AG09309 (cell line): ENCODE measurements at regions not wholly inside any gene's neighbourhood (a gene's known extent, or its start where the extent isn't known, plus 50 kb on each side); places are given as distances from the start of the nearest gene placed in this dataset.

ENCODE experiments used
- DNase-seq: peaks from one replicate; pipeline ENCODE4 v3.0.0-alpha.2; 2010; ENCODE audit warnings: low read depth
- H3K4me3 ChIP-seq: 2 replicates; pipeline ENCODE4 v1.5.1; 2011; ENCODE audit warnings: mild to moderate bottlenecking, low read depth, low read length, moderate library complexity; ENCODE audit not compliant: control insufficient read depth
- TF ChIP-seq, protein P1 (sequence below): IDR thresholded peaks from 2 replicates; pipeline ENCODE4 v1.5.1; 2011; ENCODE audit warnings: mild to moderate bottlenecking, low read depth, low read length, inconsistent platforms; ENCODE audit not compliant: insufficient read depth, control insufficient read depth; ENCODE audit errors: missing control alignments

DNA sequence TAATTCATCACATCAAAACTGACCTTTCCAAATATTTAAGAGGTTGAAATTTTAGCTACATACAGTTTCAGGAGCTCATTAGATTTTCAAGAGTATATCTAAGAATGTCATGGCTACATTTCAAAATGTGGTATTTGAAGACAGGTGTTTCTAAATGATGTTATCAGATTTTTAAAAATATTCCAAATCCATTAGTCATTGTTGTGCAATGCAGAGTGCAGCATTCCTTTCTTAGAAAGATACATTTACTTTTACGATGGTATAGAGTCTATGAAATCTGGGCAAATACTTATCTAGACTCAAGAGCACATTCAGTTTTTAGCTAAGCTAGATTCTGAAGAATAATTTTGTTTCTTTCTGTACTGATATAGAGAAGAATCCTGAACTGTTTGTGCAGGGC is 230.3 kb downstream of the CHRM3 start:
- no peak for DNase-seq
- no peak overlapping the region for H3K4me3 ChIP-seq
- TF ChIP-seq, protein P1, sequence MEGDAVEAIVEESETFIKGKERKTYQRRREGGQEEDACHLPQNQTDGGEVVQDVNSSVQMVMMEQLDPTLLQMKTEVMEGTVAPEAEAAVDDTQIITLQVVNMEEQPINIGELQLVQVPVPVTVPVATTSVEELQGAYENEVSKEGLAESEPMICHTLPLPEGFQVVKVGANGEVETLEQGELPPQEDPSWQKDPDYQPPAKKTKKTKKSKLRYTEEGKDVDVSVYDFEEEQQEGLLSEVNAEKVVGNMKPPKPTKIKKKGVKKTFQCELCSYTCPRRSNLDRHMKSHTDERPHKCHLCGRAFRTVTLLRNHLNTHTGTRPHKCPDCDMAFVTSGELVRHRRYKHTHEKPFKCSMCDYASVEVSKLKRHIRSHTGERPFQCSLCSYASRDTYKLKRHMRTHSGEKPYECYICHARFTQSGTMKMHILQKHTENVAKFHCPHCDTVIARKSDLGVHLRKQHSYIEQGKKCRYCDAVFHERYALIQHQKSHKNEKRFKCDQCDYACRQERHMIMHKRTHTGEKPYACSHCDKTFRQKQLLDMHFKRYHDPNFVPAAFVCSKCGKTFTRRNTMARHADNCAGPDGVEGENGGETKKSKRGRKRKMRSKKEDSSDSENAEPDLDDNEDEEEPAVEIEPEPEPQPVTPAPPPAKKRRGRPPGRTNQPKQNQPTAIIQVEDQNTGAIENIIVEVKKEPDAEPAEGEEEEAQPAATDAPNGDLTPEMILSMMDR: no peak

DNA sequence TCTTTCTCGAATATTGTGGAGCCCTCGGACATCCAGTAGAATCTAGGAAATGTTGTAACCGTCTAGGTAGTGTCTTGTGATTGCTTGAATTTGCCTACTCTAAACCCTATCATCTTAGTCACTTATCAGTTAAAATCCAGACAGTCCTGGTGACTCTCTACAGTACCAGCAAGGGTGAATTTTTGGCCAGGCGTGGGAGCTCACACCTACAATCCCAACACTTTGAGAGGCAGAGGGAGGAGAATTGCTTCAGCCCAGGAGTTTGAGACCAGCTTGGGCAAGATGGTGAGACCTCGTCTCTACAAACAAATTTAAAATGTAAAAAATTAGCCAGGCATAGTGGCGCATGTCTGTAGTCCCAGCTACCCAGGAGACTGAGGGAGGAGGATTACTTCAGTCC is 230.9 kb downstream of the CHRM3 start:
- TF ChIP-seq, protein P1: no peak
- no peak overlapping the region for H3K4me3 ChIP-seq
- no peak for DNase-seq

DNA sequence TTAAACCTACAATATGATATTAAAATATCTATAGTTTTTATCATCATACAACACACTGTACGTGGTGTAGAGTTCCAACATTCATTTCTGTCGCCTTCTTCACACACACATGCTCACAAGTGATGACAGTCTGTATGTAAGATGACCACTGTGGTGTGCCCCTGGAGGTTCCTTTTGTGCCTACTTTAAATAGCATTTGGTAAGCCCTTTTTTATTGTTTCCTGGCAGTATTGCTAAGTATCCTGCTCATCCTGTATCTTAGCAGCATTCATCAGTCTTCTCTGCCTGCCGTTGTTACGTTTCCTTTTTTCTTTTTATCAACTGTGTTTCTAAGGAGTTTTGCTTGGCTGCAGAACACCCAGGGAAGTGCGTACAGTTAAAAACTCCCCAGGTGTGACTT is 231.4 kb downstream of the CHRM3 start:
- TF ChIP-seq, protein P1: no peak
- no peak overlapping the region for H3K4me3 ChIP-seq
- no peak for DNase-seq

DNA sequence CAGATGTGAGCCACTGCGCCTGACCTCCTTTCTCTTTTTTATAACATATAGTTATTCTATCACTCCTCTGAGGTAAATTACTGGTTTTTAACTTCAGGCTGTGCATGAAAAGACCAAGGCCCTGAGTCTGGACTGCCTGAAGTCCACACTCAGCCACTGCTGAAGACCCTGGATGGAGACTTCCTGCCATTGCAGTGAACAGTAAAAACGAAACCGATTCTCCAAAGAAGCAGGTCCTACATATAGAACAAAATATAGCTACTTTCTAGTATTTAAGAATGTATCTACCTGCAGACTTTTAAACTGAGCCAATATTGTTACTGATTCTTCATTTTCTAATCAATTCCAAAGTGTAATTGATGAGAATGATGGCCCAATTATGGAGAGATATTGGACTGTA is 232.8 kb downstream of the CHRM3 start:
- no peak overlapping the region for H3K4me3 ChIP-seq
- TF ChIP-seq, protein P1: no peak
- no peak for DNase-seq

DNA sequence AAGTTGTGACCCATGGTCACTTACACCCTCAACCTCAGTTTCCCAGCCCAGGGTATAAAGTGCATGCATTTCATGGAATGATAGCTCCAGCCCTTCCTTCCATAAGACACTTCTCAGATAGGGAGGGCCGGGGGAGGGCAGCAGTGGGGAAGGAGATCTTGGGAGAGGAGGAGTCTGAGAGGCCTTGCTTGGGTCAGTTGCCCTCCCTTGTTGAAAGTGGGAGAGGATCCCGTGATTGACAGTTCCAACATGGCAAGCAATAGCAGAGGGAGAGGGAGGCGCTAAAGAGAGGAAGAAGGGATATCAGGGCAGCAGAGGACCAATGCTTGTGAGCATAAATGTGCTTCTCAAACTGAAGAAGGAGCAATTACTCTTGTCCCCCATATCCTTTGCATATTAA is 244.4 kb downstream of the CHRM3 start:
- DNase-seq: no peak
- no peak overlapping the region for H3K4me3 ChIP-seq
- TF ChIP-seq, protein P1: no peak

DNA sequence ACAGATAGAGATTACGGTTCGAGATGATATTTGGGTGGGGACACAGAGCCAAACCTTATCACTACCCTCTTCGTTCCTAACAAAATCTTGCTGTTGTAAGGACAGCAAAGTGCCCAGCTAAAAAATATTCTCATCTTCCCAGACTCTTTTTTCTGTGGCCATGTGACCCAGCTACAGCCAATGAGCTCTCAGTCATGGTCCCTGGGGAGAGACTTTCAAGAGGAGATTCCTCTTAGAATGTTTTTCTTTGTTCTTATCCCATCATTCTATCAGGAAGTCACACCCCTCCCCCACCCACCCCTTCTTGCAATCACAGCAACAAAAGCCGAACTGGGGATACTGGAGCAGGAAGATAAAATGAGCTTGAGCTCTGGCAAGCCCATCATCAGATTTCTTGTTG is 247.1 kb downstream of the CHRM3 start:
- DNase-seq: no peak
- TF ChIP-seq, protein P1: no peak
- H3K4me3 ChIP-seq: no peak overlapping the region

DNA sequence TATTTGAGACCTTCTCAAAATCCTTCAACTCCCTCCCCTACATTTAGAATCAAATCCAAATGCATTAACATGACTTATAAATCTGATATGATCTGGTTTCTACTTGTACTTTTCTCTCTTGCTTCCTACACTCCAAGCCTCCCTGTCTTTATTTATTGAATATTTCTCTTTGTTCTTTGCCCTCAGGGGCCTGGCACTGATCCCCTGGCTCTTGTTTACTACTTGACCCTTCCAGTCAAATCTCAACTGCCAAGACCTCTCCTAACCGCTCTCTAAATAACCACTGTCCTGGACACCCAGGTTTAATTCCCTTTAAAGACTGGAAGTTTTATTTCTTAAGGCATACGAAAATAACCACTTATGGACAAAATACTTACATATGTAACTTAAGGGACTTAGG is 248.9 kb downstream of the CHRM3 start:
- DNase-seq: no peak
- TF ChIP-seq, protein P1: no peak

More for the DNA sequence above, 248.9 kb downstream of the CHRM3 start:
- H3K4me3 ChIP-seq: no peak overlapping the region
